Neural cell (in vitro differentiated cells): ENCODE measurements at regions not wholly inside any gene's neighbourhood (a gene's known extent, or its start where the extent isn't known, plus 50 kb on each side); places are given as distances from the start of the nearest gene placed in this dataset.

Source experiments
- EP300 ChIP-seq: fragments of 450-650 bp; conservative IDR thresholded peaks from 2 replicates; pipeline ENCODE4 v1.6.1; 2014; ENCODE audit warnings: antibody characterized with exemption, mild to moderate bottlenecking, moderate library complexity; ENCODE audit not compliant: poor library complexity, severe bottlenecking
- EZH2 ChIP-seq: fragments of 200-600, 300-800 bp; shearing (Covaris generic), sonication (generic); IDR thresholded peaks from 2 replicates; pipeline ENCODE4 v1.6.1; 2014; ENCODE audit warnings: antibody characterized with exemption, low read length, borderline replicate concordance, mild to moderate bottlenecking; ENCODE audit not compliant: insufficient read depth, poor library complexity, severe bottlenecking
- POLR2AphosphoS5 ChIP-seq: IDR thresholded peaks from 2 replicates; pipeline ENCODE4 v1.6.1; 2012
- SMC3 ChIP-seq: fragments of 450-650 bp; conservative IDR thresholded peaks from 2 replicates; pipeline ENCODE4 v1.6.1; 2014; ENCODE audit warnings: antibody characterized with exemption, mild to moderate bottlenecking, moderate library complexity; ENCODE audit not compliant: poor library complexity
- TF ChIP-seq, protein P1 (sequence below): fragments of 450-650 bp; IDR thresholded peaks from 2 replicates; pipeline ENCODE4 v1.5.1; 2014; ENCODE audit warnings: antibody characterized with exemption, mild to moderate bottlenecking, moderate library complexity; ENCODE audit not compliant: poor library complexity, severe bottlenecking
- TF ChIP-seq, protein P2 (sequence below): IDR thresholded peaks from 2 replicates; pipeline ENCODE4 v1.6.1; 2012; ENCODE audit warnings: borderline replicate concordance

DNA sequence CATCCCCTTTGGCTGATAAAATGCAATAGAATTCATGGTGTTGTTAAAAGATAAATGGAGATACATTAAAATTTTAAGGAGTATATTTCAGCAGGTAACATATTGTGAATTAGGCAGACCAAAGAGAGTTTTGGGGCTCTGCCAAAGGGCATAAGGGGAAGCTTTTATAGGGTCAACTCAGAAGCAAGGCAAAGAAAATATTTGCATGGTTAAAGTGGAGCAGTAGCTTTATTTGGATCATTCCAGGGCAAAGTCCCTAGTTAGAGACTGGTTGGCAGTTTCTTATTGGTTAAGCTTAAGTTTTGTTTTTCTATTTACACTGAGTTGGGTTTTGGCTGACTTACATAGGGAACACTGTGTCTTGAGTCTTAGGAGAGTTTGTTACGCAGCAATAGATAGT, 75.1 kb upstream of the CA10 start:
- TF ChIP-seq EZH2 (no peak), POLR2AphosphoS5 (no peak), EP300 (no peak), SMC3 (no peak)
- TF ChIP-seq, protein P1, sequence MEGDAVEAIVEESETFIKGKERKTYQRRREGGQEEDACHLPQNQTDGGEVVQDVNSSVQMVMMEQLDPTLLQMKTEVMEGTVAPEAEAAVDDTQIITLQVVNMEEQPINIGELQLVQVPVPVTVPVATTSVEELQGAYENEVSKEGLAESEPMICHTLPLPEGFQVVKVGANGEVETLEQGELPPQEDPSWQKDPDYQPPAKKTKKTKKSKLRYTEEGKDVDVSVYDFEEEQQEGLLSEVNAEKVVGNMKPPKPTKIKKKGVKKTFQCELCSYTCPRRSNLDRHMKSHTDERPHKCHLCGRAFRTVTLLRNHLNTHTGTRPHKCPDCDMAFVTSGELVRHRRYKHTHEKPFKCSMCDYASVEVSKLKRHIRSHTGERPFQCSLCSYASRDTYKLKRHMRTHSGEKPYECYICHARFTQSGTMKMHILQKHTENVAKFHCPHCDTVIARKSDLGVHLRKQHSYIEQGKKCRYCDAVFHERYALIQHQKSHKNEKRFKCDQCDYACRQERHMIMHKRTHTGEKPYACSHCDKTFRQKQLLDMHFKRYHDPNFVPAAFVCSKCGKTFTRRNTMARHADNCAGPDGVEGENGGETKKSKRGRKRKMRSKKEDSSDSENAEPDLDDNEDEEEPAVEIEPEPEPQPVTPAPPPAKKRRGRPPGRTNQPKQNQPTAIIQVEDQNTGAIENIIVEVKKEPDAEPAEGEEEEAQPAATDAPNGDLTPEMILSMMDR: no peak
- TF ChIP-seq, protein P2, sequence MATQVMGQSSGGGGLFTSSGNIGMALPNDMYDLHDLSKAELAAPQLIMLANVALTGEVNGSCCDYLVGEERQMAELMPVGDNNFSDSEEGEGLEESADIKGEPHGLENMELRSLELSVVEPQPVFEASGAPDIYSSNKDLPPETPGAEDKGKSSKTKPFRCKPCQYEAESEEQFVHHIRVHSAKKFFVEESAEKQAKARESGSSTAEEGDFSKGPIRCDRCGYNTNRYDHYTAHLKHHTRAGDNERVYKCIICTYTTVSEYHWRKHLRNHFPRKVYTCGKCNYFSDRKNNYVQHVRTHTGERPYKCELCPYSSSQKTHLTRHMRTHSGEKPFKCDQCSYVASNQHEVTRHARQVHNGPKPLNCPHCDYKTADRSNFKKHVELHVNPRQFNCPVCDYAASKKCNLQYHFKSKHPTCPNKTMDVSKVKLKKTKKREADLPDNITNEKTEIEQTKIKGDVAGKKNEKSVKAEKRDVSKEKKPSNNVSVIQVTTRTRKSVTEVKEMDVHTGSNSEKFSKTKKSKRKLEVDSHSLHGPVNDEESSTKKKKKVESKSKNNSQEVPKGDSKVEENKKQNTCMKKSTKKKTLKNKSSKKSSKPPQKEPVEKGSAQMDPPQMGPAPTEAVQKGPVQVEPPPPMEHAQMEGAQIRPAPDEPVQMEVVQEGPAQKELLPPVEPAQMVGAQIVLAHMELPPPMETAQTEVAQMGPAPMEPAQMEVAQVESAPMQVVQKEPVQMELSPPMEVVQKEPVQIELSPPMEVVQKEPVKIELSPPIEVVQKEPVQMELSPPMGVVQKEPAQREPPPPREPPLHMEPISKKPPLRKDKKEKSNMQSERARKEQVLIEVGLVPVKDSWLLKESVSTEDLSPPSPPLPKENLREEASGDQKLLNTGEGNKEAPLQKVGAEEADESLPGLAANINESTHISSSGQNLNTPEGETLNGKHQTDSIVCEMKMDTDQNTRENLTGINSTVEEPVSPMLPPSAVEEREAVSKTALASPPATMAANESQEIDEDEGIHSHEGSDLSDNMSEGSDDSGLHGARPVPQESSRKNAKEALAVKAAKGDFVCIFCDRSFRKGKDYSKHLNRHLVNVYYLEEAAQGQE: no peak
